B cell (primary cell): ENCODE measurements at regions not wholly inside any gene's neighbourhood (a gene's known extent, or its start where the extent isn't known, plus 50 kb on each side); places are given as distances from the start of the nearest gene placed in this dataset.

Experiments used
- ATAC-seq: fragments of 200-7000 bp; cut with Tn5 transposase; one replicate; pipeline ENCODE4 v1.10.0; 2021; ENCODE audit warnings: low read depth, mild to moderate bottlenecking, moderate number of reproducible peaks, moderate library complexity
- CTCF ChIA-PET: fragments of 350-600 bp; sonication (Branson Sonifier 250); formaldehyde crosslinking; loops from one replicate; lab custom pipeline; 2021; ENCODE audit warnings: antibody characterized with exemption, inconsistent platforms; lab: Charles Lee
- POLR2A ChIA-PET: fragments of 350-600 bp; sonication (Branson Sonifier 250); formaldehyde crosslinking; loops from one replicate; lab custom pipeline; 2021; ENCODE audit warnings: antibody characterized with exemption; lab: Charles Lee
- DNase-seq: peaks from one replicate; pipeline ENCODE4 v3.0.0; 2013
- H2AFZ ChIP-seq: 2 replicates; pipeline ENCODE4 v1.6.1; 2012; ENCODE audit warnings: mild to moderate bottlenecking, low read depth, low read length; ENCODE audit not compliant: insufficient read depth, poor library complexity, severe bottlenecking
- H3K27ac ChIP-seq, 2 donors: 1 replicate in 1 of 2; 2 replicates in 1 of 2; pipeline ENCODE4 v1.5.1; 2012 to 2013; ENCODE audit warnings: low read length in 2 of 2, mild to moderate bottlenecking in 2 of 2, moderate library complexity in 1 of 2
- H3K27me3 ChIP-seq, 4 experiments: fragments of 200-600 bp in 1 of 4; sonication (generic) in 1 of 4; replicated peaks in 1 of 4; 1 replicate in 2 of 4; 2 replicates in 2 of 4; pipeline versions ENCODE4 v1.6.1 to v1.7.0; 2013 to 2016; ENCODE audit warnings: low read length in 3 of 4, mild to moderate bottlenecking in 2 of 4, mixed read lengths in 1 of 4, moderate library complexity in 1 of 4; ENCODE audit not compliant: insufficient read depth in 4 of 4, control insufficient read depth in 3 of 4; ENCODE audit errors: control extremely low read depth in 1 of 4
- H3K36me3 ChIP-seq, 2 experiments: replicated peaks in 1 of 2; 1 replicate in 1 of 2; 2 replicates in 1 of 2; pipeline versions ENCODE4 v1.6.1 to v1.7.1; 2013; ENCODE audit warnings: low read length in 1 of 2; ENCODE audit not compliant: insufficient read depth in 2 of 2, control insufficient read depth in 1 of 2; ENCODE audit errors: control extremely low read depth in 1 of 2, extremely low read depth in 1 of 2
- H3K4me1 ChIP-seq, 2 donors: fragments of 200-600 bp in 1 of 2; sonication (generic) in 1 of 2; 1 replicate in 1 of 2; 2 replicates in 1 of 2; pipeline versions ENCODE4 v1.5.1 to v1.6.1; 2013 to 2017; ENCODE audit warnings: low read length in 2 of 2; ENCODE audit not compliant: control insufficient read depth in 2 of 2, insufficient read depth in 2 of 2
- H3K4me2 ChIP-seq: replicated peaks from 2 replicates; pipeline ENCODE3; 2012; ENCODE audit warnings: mild to moderate bottlenecking, low read depth, low read length; ENCODE audit not compliant: poor library complexity, severe bottlenecking
- H3K4me3 ChIP-seq, 5 experiments: fragments of 200-600 bp in 1 of 5; sonication (generic) in 1 of 5; 1 replicate in 3 of 5; 2 replicates in 2 of 5; pipeline versions ENCODE4 v1.5.1 to v1.7.0; 2011 to 2016; ENCODE audit warnings: low read length in 4 of 5, mild to moderate bottlenecking in 4 of 5, low read depth in 2 of 5, control low read depth in 1 of 5, moderate library complexity in 1 of 5; ENCODE audit not compliant: insufficient read depth in 1 of 5; ENCODE audit errors: control extremely low read depth in 1 of 5, extremely low read depth in 1 of 5
- H3K79me2 ChIP-seq: fragments of 200-600 bp; sonication (generic); one replicate; pipeline ENCODE4 v1.6.0; 2016; ENCODE audit warnings: low read length; ENCODE audit not compliant: control insufficient read depth, insufficient read depth
- H3K9ac ChIP-seq: fragments of 200-600 bp; sonication (generic); 2 replicates; pipeline ENCODE4 v1.6.1; 2017; ENCODE audit warnings: mild to moderate bottlenecking, low read length, moderate library complexity
- H3K9me3 ChIP-seq, 3 donors: one replicate each; pipeline versions ENCODE4 v1.6.1 to v1.7.1; 2013; ENCODE audit warnings: low read length in 2 of 3; ENCODE audit not compliant: control insufficient read depth in 2 of 3, insufficient read depth in 1 of 3; ENCODE audit errors: control extremely low read depth in 1 of 3
- H4K20me1 ChIP-seq: 2 replicates; pipeline ENCODE4 v1.6.0; 2012; ENCODE audit warnings: mild to moderate bottlenecking, low read length; ENCODE audit not compliant: insufficient read depth, control insufficient read depth, poor library complexity, severe bottlenecking
- H3K27ac Mint-ChIP-seq: one replicate; pipeline ENCODE4 v1.8.0; 2021; ENCODE audit warnings: mixed read lengths
- H3K27me3 Mint-ChIP-seq: one replicate; pipeline ENCODE4 v1.8.0; 2021; ENCODE audit warnings: mixed read lengths
- H3K4me1 Mint-ChIP-seq: one replicate; pipeline ENCODE4 v1.8.0; 2021; ENCODE audit warnings: mixed read lengths
- H3K4me3 Mint-ChIP-seq: one replicate; pipeline ENCODE4 v1.8.0; 2021; ENCODE audit warnings: mixed read lengths
- H3K9me3 Mint-ChIP-seq: one replicate; pipeline ENCODE4 v1.8.0; 2022; ENCODE audit warnings: mixed read lengths; ENCODE audit not compliant: insufficient read depth
- CTCF ChIP-seq: fragments of 200-600 bp; IDR thresholded peaks from one replicate; pipeline ENCODE4 v1.8.0; 2022; ENCODE audit warnings: antibody characterized with exemption, mild to moderate bottlenecking
- EZH2 ChIP-seq: IDR thresholded peaks from 2 replicates; pipeline ENCODE4 v1.6.1; 2012; ENCODE audit warnings: borderline replicate concordance, low read depth, mild to moderate bottlenecking, moderate library complexity, low read length; ENCODE audit not compliant: insufficient read depth, poor library complexity, severe bottlenecking
- WGBS: methylation state at CpG from one replicate; pipeline ENCODE4 v1.1.5; 2013; ENCODE audit warnings: missing lambda C conversion rate; ENCODE audit not compliant: insufficient coverage; 5-methylcytosine and 5-hydroxymethylcytosine counted together
- intact Hi-C: fragments of 100-400 bp; cut with micrococcal nuclease; formaldehyde crosslinking; loops from one replicate; pipeline ENCODE4 v1.10.0; 2022

- no peak overlapping the region for H3K9ac ChIP-seq
- Mint-ChIP-seq H3K4me1 (no peaks in the 10 kb centered on the region), H3K27ac (no peak overlapping the region), H3K9me3 (peaks cover 4% of the 10 kb centered on the region), H3K27me3 (no peaks in the 10 kb centered on the region), H3K4me3 (no peak overlapping the region)
- H3K4me3 ChIP-seq = no peak overlapping the region
- no peaks in the 10 kb centered on the region for H3K4me1 ChIP-seq
- CTCF ChIA-PET = no interaction called here
- H3K79me2 ChIP-seq = no peaks in the 10 kb centered on the region
- POLR2A ChIA-PET = no interaction called here
- no peak overlapping the region for H2AFZ ChIP-seq
- H3K27ac ChIP-seq = no peak overlapping the region
- ATAC-seq (no peak), DNase-seq (no peak)
- TF ChIP-seq EZH2 = no peak
- TF ChIP-seq CTCF = no peak
- H3K36me3 ChIP-seq = no peaks in the 10 kb centered on the region
- intact Hi-C loops = no loop called here
- no CpG with 5 or more reads among the region's 3 CpGs for WGBS
- no peaks in the 10 kb centered on the region for H3K27me3 ChIP-seq
- peaks cover 0 to 8% (median 4%) of the 10 kb centered on the region in 3 donors for H3K9me3 ChIP-seq
- no peak overlapping the region for H3K4me2 ChIP-seq
- no peaks in the 10 kb centered on the region for H4K20me1 ChIP-seq
These were observed 1103.2 kb downstream of the GATA3 start for GRCh38 chr10:9157656-9158055.

- ATAC-seq = no peak
- H3K27me3 Mint-ChIP-seq = no peaks in the 10 kb centered on the region
- WGBS = no CpG with 5 or more reads among the region's 3 CpGs
- no peak overlapping the region for H3K4me3 Mint-ChIP-seq
- intact Hi-C loops = no loop called here
- ChIA-PET POLR2A (no interaction called here), CTCF (no interaction called here)
- H3K4me2 ChIP-seq = no peak overlapping the region
- H3K36me3 ChIP-seq = no peaks in the 10 kb centered on the region
- no peak overlapping the region for H3K27ac ChIP-seq
- no peaks in the 10 kb centered on the region for H3K4me1 Mint-ChIP-seq
- H3K4me3 ChIP-seq = no peak overlapping the region
- H3K79me2 ChIP-seq = no peaks in the 10 kb centered on the region
- peaks cover 4% of the 10 kb centered on the region for H3K9me3 Mint-ChIP-seq
- no peaks in the 10 kb centered on the region for H3K4me1 ChIP-seq
- no peaks in the 10 kb centered on the region for H3K27me3 ChIP-seq
- no peak for DNase-seq
- TF ChIP-seq CTCF (no peak), EZH2 (no peak)
- no peaks in the 10 kb centered on the region for H4K20me1 ChIP-seq
- H2AFZ ChIP-seq = no peak overlapping the region
- no peak overlapping the region for H3K9ac ChIP-seq
- H3K9me3 ChIP-seq = peaks cover 0 to 8% (median 4%) of the 10 kb centered on the region in 3 donors
- H3K27ac Mint-ChIP-seq = no peak overlapping the region
These were observed 1104.2 kb downstream of the GATA3 start for GRCh38 chr10:9158675-9159074.
